OCI-LY1 (cell line): ENCODE measurements at regions not wholly inside any gene's neighbourhood (a gene's known extent, or its start where the extent isn't known, plus 50 kb on each side); places are given as distances from the start of the nearest gene placed in this dataset.

Source experiments
- H2AFZ ChIP-seq: fragments of 200-600 bp; sonication (generic), shearing (Covaris generic); 2 replicates; pipeline ENCODE4 v1.6.0; 2014; ENCODE audit warnings: antibody characterized with exemption, mild to moderate bottlenecking, low read length
- H3F3A ChIP-seq: fragments of 200-600 bp; sonication (generic), shearing (Covaris generic); 2 replicates; pipeline ENCODE4 v1.6.0; 2014; ENCODE audit warnings: mild to moderate bottlenecking, antibody characterized with exemption, low read length, moderate library complexity; ENCODE audit not compliant: insufficient read depth
- H3K27ac ChIP-seq: fragments of 200-600 bp; sonication (generic); 2 replicates; pipeline ENCODE4 v1.5.1; 2014; ENCODE audit warnings: low read length, mixed run types, mild to moderate bottlenecking, low read depth; ENCODE audit not compliant: poor library complexity, severe bottlenecking
- H3K27me3 ChIP-seq: fragments of 200-600 bp; sonication (generic); 2 replicates; pipeline ENCODE4 v1.6.0; 2014; ENCODE audit warnings: antibody characterized with exemption, mild to moderate bottlenecking, low read length, moderate library complexity; ENCODE audit not compliant: insufficient read depth
- H3K36me3 ChIP-seq: fragments of 200-600 bp; sonication (generic); 2 replicates; pipeline ENCODE4 v1.6.1; 2014; ENCODE audit warnings: mild to moderate bottlenecking, antibody characterized with exemption, low read length, moderate library complexity, mixed read lengths; ENCODE audit not compliant: insufficient read depth
- H3K4me1 ChIP-seq: fragments of 200-600 bp; sonication (generic); 2 replicates; pipeline ENCODE4 v1.5.1; 2014; ENCODE audit warnings: mild to moderate bottlenecking, low read length, moderate library complexity; ENCODE audit not compliant: insufficient read depth, severe bottlenecking
- H3K4me2 ChIP-seq: fragments of 200-600 bp; sonication (generic), shearing (Covaris generic); 2 replicates; pipeline ENCODE4 v1.6.1; 2014; ENCODE audit warnings: low read length
- H3K4me3 ChIP-seq: fragments of 200-600 bp; sonication (generic); 2 replicates; pipeline ENCODE4 v1.5.1; 2014; ENCODE audit warnings: low read length, low read depth, mild to moderate bottlenecking, mixed read lengths; ENCODE audit not compliant: poor library complexity, severe bottlenecking
- H3K79me2 ChIP-seq: fragments of 200-600 bp; shearing (Covaris generic); 2 replicates; pipeline ENCODE4 v1.6.1; 2016; ENCODE audit warnings: mixed run types, low read length, mixed read lengths; ENCODE audit not compliant: insufficient read depth
- H3K9ac ChIP-seq: fragments of 200-600 bp; sonication (generic), shearing (Covaris generic); 2 replicates; pipeline ENCODE4 v1.6.1; 2014; ENCODE audit warnings: mild to moderate bottlenecking, low read length, mixed read lengths
- H3K9me2 ChIP-seq: fragments of 200-600 bp; sonication (generic), shearing (Covaris generic); 2 replicates; pipeline ENCODE4 v1.6.1; 2014; ENCODE audit warnings: low read depth, mild to moderate bottlenecking, low read length, mixed read lengths
- H3K9me3 ChIP-seq: fragments of 200-600 bp; shearing (Covaris generic); 2 replicates; pipeline ENCODE4 v1.6.1; 2014; ENCODE audit warnings: low read length, mixed read lengths
- H4K20me1 ChIP-seq: fragments of 200-600 bp; sonication (generic), shearing (Covaris generic); 2 replicates; pipeline ENCODE4 v1.6.0; 2016; ENCODE audit warnings: mild to moderate bottlenecking, low read length; ENCODE audit not compliant: insufficient read depth
- CTCF ChIP-seq: fragments of 200-600 bp; sonication (generic), shearing (Covaris generic); IDR thresholded peaks from 2 replicates; pipeline ENCODE4 v1.5.1; 2017; ENCODE audit warnings: mild to moderate bottlenecking, antibody characterized with exemption, low read length, moderate library complexity, mixed read lengths
- EZH2 ChIP-seq: fragments of 200-600 bp; sonication (generic), shearing (Covaris generic); IDR thresholded peaks from 2 replicates; pipeline ENCODE4 v1.8.0; 2017; ENCODE audit warnings: borderline replicate concordance, mixed run types, mild to moderate bottlenecking, antibody characterized with exemption, low read length, moderate library complexity, mixed read lengths

GRCh38 chr13:90116121-90116520, 1231.4 kb upstream of the MIR17HG start:
- Histone ChIP-seq H3K4me3 (no peak overlapping the region), H2AFZ (no peak overlapping the region), H3K9me3 (no peaks in the 10 kb centered on the region), H3K9ac (no peak overlapping the region), H3K36me3 (no peaks in the 10 kb centered on the region), H3K9me2 (no peaks in the 10 kb centered on the region), H3K4me2 (no peak overlapping the region), H3K27me3 (no peaks in the 10 kb centered on the region), H4K20me1 (no peaks in the 10 kb centered on the region), H3K4me1 (no peaks in the 10 kb centered on the region), H3K79me2 (no peaks in the 10 kb centered on the region), H3F3A (no peaks in the 10 kb centered on the region), H3K27ac (no peak overlapping the region)
- no peak for TF ChIP-seq EZH2
- no peak for TF ChIP-seq CTCF

GRCh38 chr13:90118467-90119071, 1228.9 kb upstream of the MIR17HG start:
- TF ChIP-seq EZH2 (no peak), CTCF (no peak)
- Histone ChIP-seq H3K27ac (no peak overlapping the region), H3K4me3 (no peak overlapping the region), H3K4me2 (no peak overlapping the region), H3K9me2 (no peaks in the 10 kb centered on the region), H3F3A (no peaks in the 10 kb centered on the region), H4K20me1 (no peaks in the 10 kb centered on the region), H3K9me3 (no peaks in the 10 kb centered on the region), H2AFZ (no peak overlapping the region), H3K9ac (no peak overlapping the region), H3K79me2 (no peaks in the 10 kb centered on the region), H3K36me3 (no peaks in the 10 kb centered on the region), H3K27me3 (no peaks in the 10 kb centered on the region), H3K4me1 (no peaks in the 10 kb centered on the region)

GRCh38 chr13:90120026-90120425, 1227.5 kb upstream of the MIR17HG start:
- TF ChIP-seq CTCF (no peak), EZH2 (no peak)
- no peaks in the 10 kb centered on the region for H3F3A ChIP-seq
- no peaks in the 10 kb centered on the region for H3K9me2 ChIP-seq
- H3K4me1 ChIP-seq = no peaks in the 10 kb centered on the region
- H3K27ac ChIP-seq = no peak overlapping the region
- H3K36me3 ChIP-seq = no peaks in the 10 kb centered on the region
- H3K27me3 ChIP-seq = no peaks in the 10 kb centered on the region
- H3K9ac ChIP-seq = no peak overlapping the region
- H3K79me2 ChIP-seq = no peaks in the 10 kb centered on the region
- no peak overlapping the region for H3K4me3 ChIP-seq
- no peak overlapping the region for H2AFZ ChIP-seq
- no peaks in the 10 kb centered on the region for H4K20me1 ChIP-seq
- no peaks in the 10 kb centered on the region for H3K9me3 ChIP-seq
- no peak overlapping the region for H3K4me2 ChIP-seq
